Adrenal gland (tissue), 9 donors: ENCODE measurements at regions not wholly inside any gene's neighbourhood (a gene's known extent, or its start where the extent isn't known, plus 50 kb on each side); places are given as distances from the start of the nearest gene placed in this dataset.

Experiments used
- DNase-seq, 7 donors: peaks; one replicate each; pipeline ENCODE4 v3.0.0-alpha.2; 2019 to 2020
- H3K27ac ChIP-seq, 5 donors: fragments of 200-600 bp; sonication (generic) in 4 of 5; 1 replicate in 3 of 5; 2 replicates in 2 of 5; pipeline versions ENCODE4 v1.5.1 to v1.8.0; 2016 to 2020; ENCODE audit warnings: mild to moderate bottlenecking in 1 of 5
- H3K27me3 ChIP-seq: fragments of 200-600 bp; 2 replicates; pipeline ENCODE4 v1.8.0; 2021
- H3K36me3 ChIP-seq, 2 donors: fragments of 200-600 bp; replicated peaks in 1 of 2; 1 replicate in 1 of 2; 2 replicates in 1 of 2; pipeline versions ENCODE4 v1.5.1 to v1.8.0; 2018 to 2022
- H3K4me1 ChIP-seq, 2 donors: fragments of 200-600 bp; replicated peaks in 1 of 2; 1 replicate in 1 of 2; 2 replicates in 1 of 2; pipeline versions ENCODE4 v1.5.1 to v1.8.0; 2018 to 2021
- H3K4me3 ChIP-seq, 4 donors: fragments of 200-600 bp; sonication (generic) in 3 of 4; one replicate each; pipeline ENCODE4 v1.5.1; 2016 to 2018
- H3K9me3 ChIP-seq, 3 donors: fragments of 200-600 bp; sonication (generic) in 1 of 3; replicated peaks in 1 of 3; 1 replicate in 2 of 3; 2 replicates in 1 of 3; pipeline versions ENCODE4 v1.5.1 to v1.8.0; 2016 to 2021
- POLR2A ChIP-seq, 2 donors: fragments of 450-650 bp; IDR thresholded peaks; one replicate each; pipeline ENCODE4 v1.6.1; 2017; ENCODE audit warnings: antibody characterized with exemption in 2 of 2, mild to moderate bottlenecking in 2 of 2, moderate library complexity in 1 of 2
- WGBS, 4 donors: extraction: QIAGEN DNeasy Blood & Tissue Kit in 2 of 4; methylation state at CpG; one replicate each; pipeline versions ENCODE4 v1.1.5 to v1.1.7; 2013 to 2017; 5-methylcytosine and 5-hydroxymethylcytosine counted together
- intact Hi-C, 2 donors: fragments of 100-400 bp; cut with DNase I; formaldehyde crosslinking; loops; one replicate each; pipeline versions ENCODE4 v1.14.1 to v1.15.0; 2022 to 2023
- TF ChIP-seq, protein P1 (sequence below), 6 experiments: fragments of 450-650 bp in 4 of 6; fragments of 200-600 bp in 2 of 6; sonication (generic) in 1 of 6; IDR thresholded peaks; 1 replicate in 5 of 6; 2 replicates in 1 of 6; pipeline versions ENCODE4 v1.5.1 to v1.8.0; 2016 to 2021; ENCODE audit warnings: antibody characterized with exemption in 6 of 6, mild to moderate bottlenecking in 2 of 6, moderate library complexity in 1 of 6
- donor health status: healthy with polysubstance abuse.
- donor health status: Bipolar disorder and iron deficiency.
- donor health status: DM: yes; HTN: yes; CAD: no.
- donor health status: DM: no; HTN: no; CAD: no.
- donor health status: DM: no; HTN: no; CAD: no.

DNA sequence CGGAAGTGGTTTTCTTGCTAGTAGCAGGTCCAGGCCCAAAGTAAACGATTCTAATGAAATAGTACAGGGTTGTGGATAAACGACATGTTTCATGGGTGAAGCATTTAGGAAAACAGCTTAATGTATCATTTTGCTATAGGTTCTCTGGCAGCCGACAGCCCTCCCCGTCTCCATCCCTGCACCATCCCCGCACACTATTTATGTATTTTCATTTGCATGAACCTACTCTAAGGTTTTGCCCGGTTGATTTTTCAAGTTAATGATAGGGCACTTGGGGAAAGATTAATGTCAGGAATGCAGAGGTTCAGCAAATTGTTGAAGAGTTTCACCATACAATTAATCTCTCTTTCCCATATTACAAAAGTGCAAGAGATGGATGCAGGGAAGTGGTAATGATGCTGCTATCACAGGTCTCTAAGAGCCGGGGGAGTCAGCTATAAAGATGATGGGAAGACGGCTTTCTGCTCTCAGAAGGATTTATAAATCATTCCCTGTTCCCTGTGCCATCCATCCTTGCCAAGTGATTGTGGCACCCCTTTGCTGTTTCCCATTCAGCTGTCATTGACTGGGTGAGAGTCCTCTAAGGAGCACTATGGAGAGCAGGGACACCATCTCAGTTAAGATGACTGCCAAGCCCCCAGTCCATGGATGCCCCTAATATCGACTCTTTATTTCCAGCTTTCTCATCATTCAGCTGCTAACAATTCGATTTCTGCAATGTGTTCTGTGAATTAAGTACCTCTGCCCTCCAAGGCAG lies 186.3 kb downstream of the IRS2 start:
- intact Hi-C loops: no loop called here
- DNase-seq: no peak

DNA sequence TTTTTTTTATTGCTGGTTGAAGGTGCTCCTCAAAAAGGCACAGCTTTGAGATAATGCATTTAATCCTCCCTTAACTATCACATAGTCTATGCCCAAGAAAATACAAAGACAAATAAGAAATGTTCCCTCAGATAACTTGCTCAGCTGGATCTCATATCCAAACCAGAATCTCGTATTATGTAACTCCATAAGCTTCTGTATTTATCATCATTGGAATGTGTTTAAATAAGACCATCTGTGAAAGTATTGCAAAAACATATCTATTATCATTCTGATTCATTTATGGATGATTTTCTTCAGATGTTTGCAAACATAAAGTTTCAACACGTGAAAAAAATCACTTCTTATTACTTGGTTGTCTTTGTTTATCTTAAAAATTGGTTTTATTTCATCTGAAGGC lies 190.9 kb downstream of the IRS2 start:
- DNase-seq: no peak
- Histone ChIP-seq H3K9me3 (no peaks in the 10 kb centered on the region), H3K36me3 (no peaks in the 10 kb centered on the region), H3K4me1 (no peaks in the 10 kb centered on the region), H3K27ac (no peak overlapping the region), H3K4me3 (no peak overlapping the region), H3K27me3 (no peaks in the 10 kb centered on the region)
- intact Hi-C loops: no loop called here
- TF ChIP-seq, protein P1, sequence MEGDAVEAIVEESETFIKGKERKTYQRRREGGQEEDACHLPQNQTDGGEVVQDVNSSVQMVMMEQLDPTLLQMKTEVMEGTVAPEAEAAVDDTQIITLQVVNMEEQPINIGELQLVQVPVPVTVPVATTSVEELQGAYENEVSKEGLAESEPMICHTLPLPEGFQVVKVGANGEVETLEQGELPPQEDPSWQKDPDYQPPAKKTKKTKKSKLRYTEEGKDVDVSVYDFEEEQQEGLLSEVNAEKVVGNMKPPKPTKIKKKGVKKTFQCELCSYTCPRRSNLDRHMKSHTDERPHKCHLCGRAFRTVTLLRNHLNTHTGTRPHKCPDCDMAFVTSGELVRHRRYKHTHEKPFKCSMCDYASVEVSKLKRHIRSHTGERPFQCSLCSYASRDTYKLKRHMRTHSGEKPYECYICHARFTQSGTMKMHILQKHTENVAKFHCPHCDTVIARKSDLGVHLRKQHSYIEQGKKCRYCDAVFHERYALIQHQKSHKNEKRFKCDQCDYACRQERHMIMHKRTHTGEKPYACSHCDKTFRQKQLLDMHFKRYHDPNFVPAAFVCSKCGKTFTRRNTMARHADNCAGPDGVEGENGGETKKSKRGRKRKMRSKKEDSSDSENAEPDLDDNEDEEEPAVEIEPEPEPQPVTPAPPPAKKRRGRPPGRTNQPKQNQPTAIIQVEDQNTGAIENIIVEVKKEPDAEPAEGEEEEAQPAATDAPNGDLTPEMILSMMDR (IDR thresholded peaks at IDR 0.05): no peak
- no peak for TF ChIP-seq POLR2A (IDR thresholded peaks at IDR 0.05)
- WGBS, 4 donors: 58 to 64% (median 63%) methylated on average over 2 of the region's 2 CpGs

More for the DNA sequence above, 186.3 kb downstream of the IRS2 start:
- Histone ChIP-seq H3K9me3 (no peaks in the 10 kb centered on the region), H3K4me1 (no peaks in the 10 kb centered on the region), H3K27ac (no peak overlapping the region), H3K36me3 (no peaks in the 10 kb centered on the region), H3K27me3 (no peaks in the 10 kb centered on the region), H3K4me3 (no peak overlapping the region)
- 71 to 78% (median 76%) methylated on average over 11 of the region's 11 CpGs for WGBS, 4 donors
- no peak for TF ChIP-seq POLR2A (IDR thresholded peaks at IDR 0.05)
- TF ChIP-seq, protein P1 (IDR thresholded peaks at IDR 0.05): no peak

DNA sequence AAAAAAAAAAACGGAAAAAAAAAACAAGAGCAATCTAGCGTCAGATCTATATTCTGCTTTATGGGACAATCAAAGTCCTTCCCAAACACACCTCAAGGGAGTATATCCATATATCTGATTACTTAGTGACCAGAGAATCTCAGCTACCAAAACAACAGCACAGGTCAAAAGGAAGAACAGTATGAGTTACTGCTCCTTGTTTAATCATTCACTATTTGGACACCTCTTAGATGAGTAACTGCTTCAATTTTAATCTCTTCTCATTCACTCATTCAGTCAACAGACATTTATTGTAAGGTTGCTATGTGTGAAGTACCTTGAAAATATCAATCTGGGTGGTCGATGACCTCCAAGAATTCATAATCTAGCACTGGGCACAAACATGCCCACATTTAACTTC lies 193.2 kb downstream of the IRS2 start:
- Histone ChIP-seq H3K4me1 (no peaks in the 10 kb centered on the region), H3K27me3 (no peaks in the 10 kb centered on the region), H3K36me3 (no peaks in the 10 kb centered on the region), H3K4me3 (no peak overlapping the region), H3K9me3 (no peaks in the 10 kb centered on the region), H3K27ac (no peak overlapping the region)
- intact Hi-C loops: no loop called here
- DNase-seq: no peak
- TF ChIP-seq, protein P1 (IDR thresholded peaks at IDR 0.05): no peak
- 80 to 90% (median 84%) methylated on average over 3 of the region's 3 CpGs for WGBS, 4 donors

DNA sequence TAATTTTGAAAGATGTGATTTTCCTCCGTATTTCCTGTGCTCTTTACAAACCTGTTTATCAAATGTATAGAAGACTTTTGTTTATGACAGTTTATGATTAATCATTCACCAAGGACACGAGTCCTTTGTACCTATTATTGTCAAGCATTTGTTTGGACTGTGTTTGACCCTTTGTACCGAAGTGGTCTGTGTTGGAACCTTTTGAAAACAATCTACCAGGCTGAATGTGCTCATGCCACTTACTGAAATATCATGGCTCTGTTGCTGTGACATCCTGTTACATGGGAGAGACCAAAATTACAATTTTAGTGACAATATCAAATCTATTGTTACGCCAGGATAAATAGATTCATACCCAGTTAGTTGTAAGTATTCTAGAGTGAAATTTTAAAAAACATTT lies 193.6 kb downstream of the IRS2 start:
- no peaks in the 10 kb centered on the region for H3K9me3 ChIP-seq
- H3K36me3 ChIP-seq: no peaks in the 10 kb centered on the region
- TF ChIP-seq, protein P1 (IDR thresholded peaks at IDR 0.05): no peak
- no peak for TF ChIP-seq POLR2A (IDR thresholded peaks at IDR 0.05)
- intact Hi-C loops: no loop called here
- H3K4me1 ChIP-seq: no peaks in the 10 kb centered on the region
- H3K27me3 ChIP-seq: no peaks in the 10 kb centered on the region
- H3K27ac ChIP-seq: no peak overlapping the region
- no peak overlapping the region for H3K4me3 ChIP-seq
- WGBS, 4 donors: 49 to 66% (median 54%) methylated on average over 4 of the region's 4 CpGs
- no peak for DNase-seq
